ENCODE measurements at regions not wholly inside any gene's neighbourhood (a gene's known extent, or its start where the extent isn't known, plus 50 kb on each side); places are given as distances from the start of the nearest gene placed in this dataset.

GRCh38 chr16:66197668-66198278 is 168.7 kb upstream of the CDH5 start (continued):
- TF ChIP-seq CBX5 (IDR thresholded peaks at IDR 0.05; ENCODE audit: low read depth, low read length) (no peak), SP1 (IDR thresholded peaks at IDR 0.05; ENCODE audit: low read depth, low read length) (no peak), EGR1 (IDR thresholded peaks at IDR 0.05; ENCODE audit: borderline replicate concordance, low read depth, low read length) (no peak), RAD21 (IDR thresholded peaks at IDR 0.05 in 1 of 2, conservative IDR thresholded peaks at IDR 0.05 in 1 of 2; ENCODE audit: low read depth in 2 of 2, low read length in 2 of 2) (no peak), SIRT6 (IDR thresholded peaks at IDR 0.05; ENCODE audit: low read length) (no peak)

Data from H1 (cell line).